Large intestine (tissue), 3 donors: ENCODE measurements at regions not wholly inside any gene's neighbourhood (a gene's known extent, or its start where the extent isn't known, plus 50 kb on each side); places are given as distances from the start of the nearest gene placed in this dataset.

Experiments used
- DNase-seq, 2 donors: peaks; one replicate each; pipeline versions ENCODE4 v3.0.0 to v3.0.0-alpha.2; 2013
- H3K27ac ChIP-seq: one replicate; pipeline ENCODE4 v1.5.1; 2013; ENCODE audit warnings: low read length
- H3K27me3 ChIP-seq: 2 replicates; pipeline ENCODE4 v1.6.1; 2013; ENCODE audit warnings: low read length; ENCODE audit not compliant: control insufficient read depth, insufficient read depth
- H3K36me3 ChIP-seq: 2 replicates; pipeline ENCODE4 v1.6.1; 2013; ENCODE audit warnings: low read length; ENCODE audit not compliant: control insufficient read depth, insufficient read depth
- H3K4me1 ChIP-seq: one replicate; pipeline ENCODE4 v1.6.1; 2013; ENCODE audit warnings: low read length; ENCODE audit not compliant: control insufficient read depth, insufficient read depth
- H3K4me3 ChIP-seq: one replicate; pipeline ENCODE4 v1.5.1; 2013; ENCODE audit warnings: low read length
- H3K9me3 ChIP-seq: one replicate; pipeline ENCODE4 v1.6.1; 2013; ENCODE audit warnings: mild to moderate bottlenecking, low read depth, low read length, moderate library complexity; ENCODE audit not compliant: control insufficient read depth
- WGBS: methylation state at CpG from one replicate; pipeline ENCODE4 v1.1.5; 2013; ENCODE audit warnings: low lambda C conversion rate; ENCODE audit not compliant: insufficient coverage; 5-methylcytosine and 5-hydroxymethylcytosine counted together

- H3K4me3 ChIP-seq = no peak overlapping the region
- H3K27ac ChIP-seq = no peak overlapping the region
- H3K27me3 ChIP-seq = no peaks in the 10 kb centered on the region
- DNase-seq = no peak
- WGBS = no CpG with 5 or more reads among the region's 7 CpGs
- H3K36me3 ChIP-seq = no peaks in the 10 kb centered on the region
- H3K9me3 ChIP-seq = no peaks in the 10 kb centered on the region
- H3K4me1 ChIP-seq = no peaks in the 10 kb centered on the region
Observed at GRCh38 chr20:52895235-52895634, 76.9 kb upstream of the TSHZ2 start.

GRCh38 chr20:52893498-52893897 is 78.7 kb upstream of the TSHZ2 start:
- H3K9me3 ChIP-seq = no peaks in the 10 kb centered on the region
- H3K4me3 ChIP-seq = no peak overlapping the region
- 80% methylated on average over 3 of the region's 4 CpGs for WGBS
- H3K27ac ChIP-seq = no peak overlapping the region
- no peaks in the 10 kb centered on the region for H3K4me1 ChIP-seq
- DNase-seq = no peak
- H3K27me3 ChIP-seq = no peaks in the 10 kb centered on the region
- no peaks in the 10 kb centered on the region for H3K36me3 ChIP-seq

GRCh38 chr20:52892023-52892422 is 80.1 kb upstream of the TSHZ2 start:
- Histone ChIP-seq H3K27me3 (no peaks in the 10 kb centered on the region), H3K36me3 (no peaks in the 10 kb centered on the region), H3K4me1 (no peaks in the 10 kb centered on the region), H3K4me3 (no peak overlapping the region), H3K27ac (no peak overlapping the region), H3K9me3 (no peaks in the 10 kb centered on the region)
- WGBS = no CpG with 5 or more reads among the region's 2 CpGs
- no peak for DNase-seq

- Histone ChIP-seq H3K36me3 (no peaks in the 10 kb centered on the region), H3K9me3 (no peaks in the 10 kb centered on the region), H3K4me1 (no peaks in the 10 kb centered on the region), H3K4me3 (no peak overlapping the region), H3K27ac (no peak overlapping the region), H3K27me3 (no peaks in the 10 kb centered on the region)
- no peak for DNase-seq
- no CpG with 5 or more reads among the region's 3 CpGs for WGBS
Observed at GRCh38 chr20:52890130-52890529, 82.0 kb upstream of the TSHZ2 start.

GRCh38 chr20:52889225-52889624 is 82.9 kb upstream of the TSHZ2 start:
- Histone ChIP-seq H3K27me3 (no peaks in the 10 kb centered on the region), H3K36me3 (no peaks in the 10 kb centered on the region), H3K4me1 (no peaks in the 10 kb centered on the region), H3K9me3 (no peaks in the 10 kb centered on the region), H3K4me3 (no peak overlapping the region), H3K27ac (no peak overlapping the region)
- WGBS = no CpG with 5 or more reads among the region's 4 CpGs
- no peak for DNase-seq

GRCh38 chr20:52888096-52888495 is 84.1 kb upstream of the TSHZ2 start:
- 93% methylated on average over 3 of the region's 3 CpGs for WGBS
- no peak for DNase-seq
- H3K4me3 ChIP-seq = no peak overlapping the region
- no peaks in the 10 kb centered on the region for H3K9me3 ChIP-seq
- H3K27me3 ChIP-seq = no peaks in the 10 kb centered on the region
- no peaks in the 10 kb centered on the region for H3K4me1 ChIP-seq
- H3K36me3 ChIP-seq = no peaks in the 10 kb centered on the region
- H3K27ac ChIP-seq = no peak overlapping the region

- Histone ChIP-seq H3K27ac (no peak overlapping the region), H3K27me3 (no peaks in the 10 kb centered on the region), H3K4me1 (no peaks in the 10 kb centered on the region), H3K36me3 (no peaks in the 10 kb centered on the region), H3K4me3 (no peak overlapping the region), H3K9me3 (no peaks in the 10 kb centered on the region)
- no peak for DNase-seq
Observed at GRCh38 chr20:52880997-52881396, 91.2 kb upstream of the TSHZ2 start.

- Histone ChIP-seq H3K4me1 (no peaks in the 10 kb centered on the region), H3K36me3 (no peaks in the 10 kb centered on the region), H3K4me3 (no peak overlapping the region), H3K27me3 (no peaks in the 10 kb centered on the region), H3K9me3 (no peaks in the 10 kb centered on the region), H3K27ac (no peak overlapping the region)
- WGBS = no CpG with 5 or more reads among the region's 3 CpGs
- DNase-seq = no peak
Observed at GRCh38 chr20:52880259-52880658, 91.9 kb upstream of the TSHZ2 start.

GRCh38 chr20:52874241-52874640 is 97.9 kb upstream of the TSHZ2 start:
- DNase-seq = no peak
- Histone ChIP-seq H3K9me3 (no peaks in the 10 kb centered on the region), H3K27ac (no peak overlapping the region), H3K36me3 (no peaks in the 10 kb centered on the region), H3K27me3 (no peaks in the 10 kb centered on the region), H3K4me3 (no peak overlapping the region), H3K4me1 (no peaks in the 10 kb centered on the region)
- WGBS = 80% methylated on average over 1 of the region's 3 CpGs

- no peak for DNase-seq
- 93% methylated on average over 3 of the region's 6 CpGs for WGBS
- H3K4me3 ChIP-seq = no peak overlapping the region
- H3K9me3 ChIP-seq = no peaks in the 10 kb centered on the region
- H3K4me1 ChIP-seq = no peaks in the 10 kb centered on the region
- no peaks in the 10 kb centered on the region for H3K27me3 ChIP-seq
- H3K27ac ChIP-seq = no peak overlapping the region
- H3K36me3 ChIP-seq = no peaks in the 10 kb centered on the region
Observed at GRCh38 chr20:52869698-52870501, 102.3 kb upstream of the TSHZ2 start.

GRCh38 chr20:52869276-52869675 is 102.9 kb upstream of the TSHZ2 start:
- Histone ChIP-seq H3K27ac (no peak overlapping the region), H3K4me1 (no peaks in the 10 kb centered on the region), H3K9me3 (no peaks in the 10 kb centered on the region), H3K4me3 (no peak overlapping the region), H3K27me3 (no peaks in the 10 kb centered on the region), H3K36me3 (no peaks in the 10 kb centered on the region)
- 100% methylated on average over 1 of the region's 2 CpGs for WGBS
- no peak for DNase-seq
